HG03378 (cell line): ENCODE measurements at regions not wholly inside any gene's neighbourhood (a gene's known extent, or its start where the extent isn't known, plus 50 kb on each side); places are given as distances from the start of the nearest gene placed in this dataset.
"Not testable (repeated sequence)": the region's sequence is repeated elsewhere in the genome, so short reads cannot be mapped to it uniquely, and the experiment has no call there.

Source experiments
- ATAC-seq: cut with Tn5 transposase; IDR thresholded peaks from one replicate; pipeline ENCODE4 v1.9.1; 2021; ENCODE audit warnings: mild to moderate bottlenecking, moderate library complexity; ENCODE audit not compliant: unreplicated experiment

- ATAC-seq, result no peak
Measured at GRCh38 chr5:27240791-27241190, 202.4 kb upstream of the CDH9 start.

- no peak for ATAC-seq
Measured at GRCh38 chr5:27234916-27235315, 196.5 kb upstream of the CDH9 start.

GRCh38 chr5:27221410-27221809 lies 183.0 kb upstream of the CDH9 start:
- ATAC-seq, result no peak

- ATAC-seq, result no peak
Measured at GRCh38 chr5:27220752-27221151, 182.4 kb upstream of the CDH9 start.

GRCh38 chr5:27217977-27218376 lies 179.6 kb upstream of the CDH9 start:
- ATAC-seq, result no peak

GRCh38 chr5:27217155-27217956 lies 179.0 kb upstream of the CDH9 start:
- no peak for ATAC-seq

- ATAC-seq, result no peak
Measured at GRCh38 chr5:27216367-27216950, 178.1 kb upstream of the CDH9 start.

- ATAC-seq, result no peak
Measured at GRCh38 chr5:27208051-27208450, 169.7 kb upstream of the CDH9 start.

GRCh38 chr5:27191786-27192510 lies 153.6 kb upstream of the CDH9 start:
- ATAC-seq, result no peak

GRCh38 chr5:27172693-27173092 lies 134.3 kb upstream of the CDH9 start:
- no peak for ATAC-seq

GRCh38 chr5:27171761-27172261 lies 133.4 kb upstream of the CDH9 start:
- no peak for ATAC-seq

GRCh38 chr5:27158775-27159174 lies 120.4 kb upstream of the CDH9 start:
- ATAC-seq, result no peak

- ATAC-seq, result no peak
Measured at GRCh38 chr5:27158171-27158570, 119.8 kb upstream of the CDH9 start.

- ATAC-seq, result no peak
Measured at GRCh38 chr5:27144456-27144855, 106.1 kb upstream of the CDH9 start.

- no peak for ATAC-seq
Measured at GRCh38 chr5:27140831-27141230, 102.4 kb upstream of the CDH9 start.

GRCh38 chr5:27130587-27130986 lies 92.2 kb upstream of the CDH9 start:
- ATAC-seq, result no peak

- ATAC-seq, result no peak
Measured at GRCh38 chr5:27129926-27130325, 91.5 kb upstream of the CDH9 start.

- no peak for ATAC-seq
Measured at GRCh38 chr5:27125856-27126255, 87.5 kb upstream of the CDH9 start.

- ATAC-seq, result no peak
Measured at GRCh38 chr5:27124590-27124989, 86.2 kb upstream of the CDH9 start.

- ATAC-seq, result not testable (repeated sequence)
Measured at GRCh38 chr5:27119736-27120321, 81.4 kb upstream of the CDH9 start.

GRCh38 chr5:27103486-27103885 lies 65.1 kb upstream of the CDH9 start:
- ATAC-seq, result no peak
